Smooth muscle cell (in vitro differentiated cells): ENCODE measurements at regions not wholly inside any gene's neighbourhood (a gene's known extent, or its start where the extent isn't known, plus 50 kb on each side); places are given as distances from the start of the nearest gene placed in this dataset.

ENCODE experiments used
- DNase-seq: peaks from one replicate; lab custom pipeline; 2025; ENCODE audit not compliant: unreplicated experiment; lab: John Stamatoyannopoulos, UW
- H2AFZ ChIP-seq: fragments of 200-600 bp; sonication (generic); 2 replicates; pipeline ENCODE4 v1.6.0; 2016; ENCODE audit warnings: antibody characterized with exemption, low read depth, mild to moderate bottlenecking
- H3F3A ChIP-seq: fragments of 200-600 bp; sonication (generic); 2 replicates; pipeline ENCODE4 v1.6.0; 2017; ENCODE audit warnings: antibody characterized with exemption, low read depth
- H3K27ac ChIP-seq: fragments of 200-600 bp; sonication (generic); 2 replicates; pipeline ENCODE4 v1.5.1; 2016; ENCODE audit warnings: low read depth, mild to moderate bottlenecking
- H3K27me3 ChIP-seq: fragments of 200-600 bp; sonication (generic); 2 replicates; pipeline ENCODE4 v1.6.1; 2016; ENCODE audit warnings: low read depth, mild to moderate bottlenecking
- H3K36me3 ChIP-seq: fragments of 200-600 bp; sonication (generic); 2 replicates; pipeline ENCODE4 v1.5.1; 2016; ENCODE audit warnings: low read depth
- H3K4me1 ChIP-seq: fragments of 200-600 bp; sonication (generic); 2 replicates; pipeline ENCODE4 v1.5.1; 2016; ENCODE audit warnings: low read depth
- H3K4me2 ChIP-seq: fragments of 200-600 bp; sonication (generic); 2 replicates; pipeline ENCODE4 v1.6.0; 2016; ENCODE audit warnings: mild to moderate bottlenecking
- H3K4me3 ChIP-seq: fragments of 200-600 bp; sonication (generic); 2 replicates; pipeline ENCODE4 v1.5.1; 2016; ENCODE audit warnings: mild to moderate bottlenecking
- H3K79me2 ChIP-seq: fragments of 200-600 bp; sonication (generic); 2 replicates; pipeline ENCODE4 v1.6.0; 2016; ENCODE audit warnings: low read depth, mild to moderate bottlenecking
- H3K9ac ChIP-seq: fragments of 200-600 bp; sonication (generic); 2 replicates; pipeline ENCODE4 v1.6.0; 2016; ENCODE audit warnings: low read depth
- H3K9me3 ChIP-seq: fragments of 200-600 bp; sonication (generic); replicated peaks from 2 replicates; pipeline ENCODE4 v1.5.1; 2016; ENCODE audit warnings: low read depth
- H4K20me1 ChIP-seq: fragments of 200-600 bp; sonication (generic); 2 replicates; pipeline ENCODE4 v1.6.0; 2016; ENCODE audit warnings: low read depth
- WGBS: methylation state at CpG from one replicate; pipeline ENCODE4 v1.1.7; 2016; ENCODE audit warnings: low lambda C conversion rate; 5-methylcytosine and 5-hydroxymethylcytosine counted together
- TF ChIP-seq, protein P1 (sequence below): fragments of 200-600 bp; sonication (generic); IDR thresholded peaks from 2 replicates; pipeline ENCODE4 v1.5.1; 2017; ENCODE audit warnings: borderline replicate concordance, mild to moderate bottlenecking, antibody characterized with exemption; ENCODE audit not compliant: insufficient read depth, poor library complexity, severe bottlenecking

DNA sequence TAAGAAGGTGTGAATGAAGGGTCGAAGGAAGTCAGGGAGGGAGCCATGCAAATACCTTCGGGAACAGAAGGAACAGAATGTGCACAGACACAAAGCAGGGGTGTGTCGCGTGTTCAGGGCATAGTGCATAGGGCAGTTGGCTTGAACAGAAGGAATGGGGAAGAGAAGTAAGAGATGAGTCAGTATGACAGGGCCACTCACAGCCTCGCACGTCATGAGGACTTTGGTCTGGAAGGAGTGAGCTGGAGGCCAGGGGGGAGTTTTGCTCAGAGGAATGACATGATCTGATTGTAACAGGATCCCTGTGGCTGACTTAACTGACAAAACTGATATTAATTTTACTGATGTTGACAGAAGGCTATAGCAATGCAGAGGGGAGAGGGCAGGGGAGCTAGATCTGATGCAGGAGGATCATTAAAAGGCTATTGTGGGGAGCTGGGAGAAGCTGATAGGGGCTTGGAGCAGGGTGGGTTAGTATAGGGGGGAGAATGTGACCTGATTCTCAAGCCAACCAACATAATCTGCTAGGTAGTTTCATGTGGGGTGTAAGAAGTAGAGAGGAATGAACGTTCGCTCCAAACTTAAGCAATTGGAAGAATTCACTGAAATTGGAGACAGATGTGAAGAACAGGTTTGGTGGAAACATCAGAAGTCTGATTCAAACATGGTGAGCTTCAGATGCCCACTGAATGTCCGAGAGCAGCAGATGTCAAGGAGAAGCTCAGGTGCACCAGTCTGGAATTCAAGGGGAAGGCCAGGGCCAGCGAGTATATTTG, 60.4 kb upstream of the COPS8 start:
- H3K27me3 ChIP-seq, result no peaks in the 10 kb centered on the region
- H2AFZ ChIP-seq, result no peak overlapping the region
- peak overlapping the region; percentile 24 for H3K9ac ChIP-seq
- H3K36me3 ChIP-seq, result no peaks in the 10 kb centered on the region
- H3K4me1 ChIP-seq, result no peaks in the 10 kb centered on the region
- H3F3A ChIP-seq, result no peaks in the 10 kb centered on the region
- H3K9me3 ChIP-seq, result no peaks in the 10 kb centered on the region
- no peaks in the 10 kb centered on the region for H3K79me2 ChIP-seq
- no peaks in the 10 kb centered on the region for H4K20me1 ChIP-seq
- no peak overlapping the region for H3K4me3 ChIP-seq
- DNase-seq, result no peak
- WGBS, result 69% methylated on average over 10 of the region's 10 CpGs
- H3K27ac ChIP-seq, result peak overlapping the region; percentile 25
- peak overlapping the region; percentile 3 for H3K4me2 ChIP-seq
- TF ChIP-seq, protein P1, sequence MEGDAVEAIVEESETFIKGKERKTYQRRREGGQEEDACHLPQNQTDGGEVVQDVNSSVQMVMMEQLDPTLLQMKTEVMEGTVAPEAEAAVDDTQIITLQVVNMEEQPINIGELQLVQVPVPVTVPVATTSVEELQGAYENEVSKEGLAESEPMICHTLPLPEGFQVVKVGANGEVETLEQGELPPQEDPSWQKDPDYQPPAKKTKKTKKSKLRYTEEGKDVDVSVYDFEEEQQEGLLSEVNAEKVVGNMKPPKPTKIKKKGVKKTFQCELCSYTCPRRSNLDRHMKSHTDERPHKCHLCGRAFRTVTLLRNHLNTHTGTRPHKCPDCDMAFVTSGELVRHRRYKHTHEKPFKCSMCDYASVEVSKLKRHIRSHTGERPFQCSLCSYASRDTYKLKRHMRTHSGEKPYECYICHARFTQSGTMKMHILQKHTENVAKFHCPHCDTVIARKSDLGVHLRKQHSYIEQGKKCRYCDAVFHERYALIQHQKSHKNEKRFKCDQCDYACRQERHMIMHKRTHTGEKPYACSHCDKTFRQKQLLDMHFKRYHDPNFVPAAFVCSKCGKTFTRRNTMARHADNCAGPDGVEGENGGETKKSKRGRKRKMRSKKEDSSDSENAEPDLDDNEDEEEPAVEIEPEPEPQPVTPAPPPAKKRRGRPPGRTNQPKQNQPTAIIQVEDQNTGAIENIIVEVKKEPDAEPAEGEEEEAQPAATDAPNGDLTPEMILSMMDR, result no peak

DNA sequence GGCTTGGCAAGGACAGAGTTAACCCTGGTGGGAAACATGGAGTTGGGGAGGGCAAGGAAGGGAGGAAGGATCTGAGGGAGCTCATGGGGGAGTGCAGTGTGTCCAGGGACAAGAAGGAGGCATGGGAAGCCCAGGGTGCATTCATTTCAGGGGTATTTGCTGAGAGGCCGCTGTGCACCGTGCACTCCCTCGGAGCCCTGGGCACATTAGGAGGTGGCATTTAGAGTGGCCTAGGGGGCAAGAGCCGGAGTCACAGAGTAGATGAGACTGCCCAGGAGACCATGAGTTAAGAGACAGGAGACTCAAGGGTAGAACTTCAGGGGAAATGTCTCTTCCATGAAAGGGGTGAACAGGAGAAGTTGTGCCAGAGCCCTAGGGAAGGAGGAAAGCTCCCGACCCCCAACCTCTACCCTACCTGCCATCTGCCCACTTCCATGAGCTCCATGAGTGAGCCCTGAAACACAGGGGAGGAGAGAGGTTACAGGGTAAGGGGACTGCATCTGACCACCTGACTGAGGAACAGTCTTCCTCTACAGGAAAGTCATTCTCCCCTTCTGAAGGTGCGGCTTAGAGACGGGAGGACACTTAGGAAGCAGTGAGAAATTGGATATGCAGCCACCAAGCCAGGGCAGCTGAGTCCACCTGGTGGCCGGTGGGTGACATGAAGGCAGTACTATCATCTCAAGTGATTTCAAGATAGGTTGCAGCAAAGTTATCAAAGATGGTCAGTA, 58.5 kb upstream of the COPS8 start:
- no peaks in the 10 kb centered on the region for H4K20me1 ChIP-seq
- no peak overlapping the region for H2AFZ ChIP-seq
- peak; percentile 19 for DNase-seq

GRCh38 chr2:237027712-237028029, 58.0 kb upstream of the COPS8 start:
- no peaks in the 10 kb centered on the region for H4K20me1 ChIP-seq
- H2AFZ ChIP-seq, result no peak overlapping the region
- H3K4me3 ChIP-seq, result no peak overlapping the region
- TF ChIP-seq, protein P1, result no peak
- H3K27ac ChIP-seq, result no peak overlapping the region
- H3K4me2 ChIP-seq, result no peak overlapping the region
- 59% methylated on average over 5 of the region's 5 CpGs for WGBS
- no peaks in the 10 kb centered on the region for H3K36me3 ChIP-seq
- no peaks in the 10 kb centered on the region for H3K27me3 ChIP-seq
- H3K9me3 ChIP-seq, result no peaks in the 10 kb centered on the region
- DNase-seq, result no peak
- H3K9ac ChIP-seq, result no peak overlapping the region
- H3K4me1 ChIP-seq, result no peaks in the 10 kb centered on the region
- no peaks in the 10 kb centered on the region for H3K79me2 ChIP-seq
- H3F3A ChIP-seq, result no peaks in the 10 kb centered on the region

More for the DNA sequence above, 58.5 kb upstream of the COPS8 start:
- H3K27me3 ChIP-seq, result no peaks in the 10 kb centered on the region
- H3K4me2 ChIP-seq, result no peak overlapping the region
- no peak overlapping the region for H3K27ac ChIP-seq
- TF ChIP-seq, protein P1, result peak; percentile 91
- H3K79me2 ChIP-seq, result no peaks in the 10 kb centered on the region
- H3K36me3 ChIP-seq, result no peaks in the 10 kb centered on the region
- H3K4me1 ChIP-seq, result no peaks in the 10 kb centered on the region
- H3K4me3 ChIP-seq, result no peak overlapping the region
- H3F3A ChIP-seq, result no peaks in the 10 kb centered on the region
- 63% methylated on average over 8 of the region's 8 CpGs for WGBS
- H3K9me3 ChIP-seq, result no peaks in the 10 kb centered on the region
- no peak overlapping the region for H3K9ac ChIP-seq

DNA sequence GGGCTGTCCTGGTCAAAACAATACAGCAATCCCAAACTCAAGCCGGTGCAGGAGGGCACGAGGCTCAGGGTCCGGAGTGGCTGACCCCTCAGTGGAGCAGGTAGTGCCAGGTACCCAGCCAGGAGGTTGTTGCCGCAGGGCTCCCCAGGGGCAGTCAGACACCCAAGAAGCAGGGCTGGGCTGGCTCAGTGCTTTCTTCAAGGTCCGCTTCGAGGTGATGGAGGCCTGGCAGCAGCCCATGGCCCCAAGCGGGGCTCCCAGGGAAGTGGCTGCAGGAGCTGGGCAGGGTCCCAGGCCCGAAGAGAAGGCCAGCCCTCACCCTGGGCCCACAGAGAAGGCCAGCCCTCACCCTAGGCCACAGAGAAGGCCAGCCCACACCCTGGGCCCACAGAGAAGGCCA, 55.3 kb upstream of the COPS8 start:
- Histone ChIP-seq H3K27me3 (no peaks in the 10 kb centered on the region), H3K9ac (no peak overlapping the region), H3K9me3 (no peaks in the 10 kb centered on the region), H2AFZ (no peak overlapping the region), H3F3A (no peaks in the 10 kb centered on the region), H3K4me3 (no peak overlapping the region), H3K79me2 (no peaks in the 10 kb centered on the region), H3K4me2 (no peak overlapping the region), H3K4me1 (no peaks in the 10 kb centered on the region), H3K27ac (no peak overlapping the region), H4K20me1 (no peaks in the 10 kb centered on the region), H3K36me3 (no peaks in the 10 kb centered on the region)
- DNase-seq, result no peak
- WGBS, result 97% methylated on average over 8 of the region's 8 CpGs
- TF ChIP-seq, protein P1, result no peak
